ENCODE measurements at regions not wholly inside any gene's neighbourhood (a gene's known extent, or its start where the extent isn't known, plus 50 kb on each side); places are given as distances from the start of the nearest gene placed in this dataset.

DNA sequence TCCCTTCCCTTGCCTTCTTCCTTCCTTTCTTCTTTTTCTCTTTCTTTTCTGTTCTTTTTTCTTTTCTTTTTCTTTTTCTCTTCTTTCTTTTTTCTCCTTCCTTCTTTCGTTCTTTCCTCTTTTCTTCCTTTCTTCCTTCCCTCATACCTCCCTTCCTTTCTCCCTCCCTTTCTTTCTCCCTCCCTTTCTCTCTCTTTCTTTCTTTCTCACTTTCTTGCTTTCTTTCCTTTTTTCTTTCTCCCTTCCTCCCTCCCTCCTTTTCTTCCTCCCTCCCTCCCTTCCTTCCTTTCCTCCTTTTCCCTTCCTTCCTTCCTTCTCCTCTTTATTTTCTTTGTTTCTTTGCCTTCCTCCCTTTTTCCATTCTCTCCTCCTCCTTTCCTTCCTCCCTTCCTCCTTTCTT lies 96.3 kb downstream of the POM121L12 start (continued):
- TF ChIP-seq, protein P1, sequence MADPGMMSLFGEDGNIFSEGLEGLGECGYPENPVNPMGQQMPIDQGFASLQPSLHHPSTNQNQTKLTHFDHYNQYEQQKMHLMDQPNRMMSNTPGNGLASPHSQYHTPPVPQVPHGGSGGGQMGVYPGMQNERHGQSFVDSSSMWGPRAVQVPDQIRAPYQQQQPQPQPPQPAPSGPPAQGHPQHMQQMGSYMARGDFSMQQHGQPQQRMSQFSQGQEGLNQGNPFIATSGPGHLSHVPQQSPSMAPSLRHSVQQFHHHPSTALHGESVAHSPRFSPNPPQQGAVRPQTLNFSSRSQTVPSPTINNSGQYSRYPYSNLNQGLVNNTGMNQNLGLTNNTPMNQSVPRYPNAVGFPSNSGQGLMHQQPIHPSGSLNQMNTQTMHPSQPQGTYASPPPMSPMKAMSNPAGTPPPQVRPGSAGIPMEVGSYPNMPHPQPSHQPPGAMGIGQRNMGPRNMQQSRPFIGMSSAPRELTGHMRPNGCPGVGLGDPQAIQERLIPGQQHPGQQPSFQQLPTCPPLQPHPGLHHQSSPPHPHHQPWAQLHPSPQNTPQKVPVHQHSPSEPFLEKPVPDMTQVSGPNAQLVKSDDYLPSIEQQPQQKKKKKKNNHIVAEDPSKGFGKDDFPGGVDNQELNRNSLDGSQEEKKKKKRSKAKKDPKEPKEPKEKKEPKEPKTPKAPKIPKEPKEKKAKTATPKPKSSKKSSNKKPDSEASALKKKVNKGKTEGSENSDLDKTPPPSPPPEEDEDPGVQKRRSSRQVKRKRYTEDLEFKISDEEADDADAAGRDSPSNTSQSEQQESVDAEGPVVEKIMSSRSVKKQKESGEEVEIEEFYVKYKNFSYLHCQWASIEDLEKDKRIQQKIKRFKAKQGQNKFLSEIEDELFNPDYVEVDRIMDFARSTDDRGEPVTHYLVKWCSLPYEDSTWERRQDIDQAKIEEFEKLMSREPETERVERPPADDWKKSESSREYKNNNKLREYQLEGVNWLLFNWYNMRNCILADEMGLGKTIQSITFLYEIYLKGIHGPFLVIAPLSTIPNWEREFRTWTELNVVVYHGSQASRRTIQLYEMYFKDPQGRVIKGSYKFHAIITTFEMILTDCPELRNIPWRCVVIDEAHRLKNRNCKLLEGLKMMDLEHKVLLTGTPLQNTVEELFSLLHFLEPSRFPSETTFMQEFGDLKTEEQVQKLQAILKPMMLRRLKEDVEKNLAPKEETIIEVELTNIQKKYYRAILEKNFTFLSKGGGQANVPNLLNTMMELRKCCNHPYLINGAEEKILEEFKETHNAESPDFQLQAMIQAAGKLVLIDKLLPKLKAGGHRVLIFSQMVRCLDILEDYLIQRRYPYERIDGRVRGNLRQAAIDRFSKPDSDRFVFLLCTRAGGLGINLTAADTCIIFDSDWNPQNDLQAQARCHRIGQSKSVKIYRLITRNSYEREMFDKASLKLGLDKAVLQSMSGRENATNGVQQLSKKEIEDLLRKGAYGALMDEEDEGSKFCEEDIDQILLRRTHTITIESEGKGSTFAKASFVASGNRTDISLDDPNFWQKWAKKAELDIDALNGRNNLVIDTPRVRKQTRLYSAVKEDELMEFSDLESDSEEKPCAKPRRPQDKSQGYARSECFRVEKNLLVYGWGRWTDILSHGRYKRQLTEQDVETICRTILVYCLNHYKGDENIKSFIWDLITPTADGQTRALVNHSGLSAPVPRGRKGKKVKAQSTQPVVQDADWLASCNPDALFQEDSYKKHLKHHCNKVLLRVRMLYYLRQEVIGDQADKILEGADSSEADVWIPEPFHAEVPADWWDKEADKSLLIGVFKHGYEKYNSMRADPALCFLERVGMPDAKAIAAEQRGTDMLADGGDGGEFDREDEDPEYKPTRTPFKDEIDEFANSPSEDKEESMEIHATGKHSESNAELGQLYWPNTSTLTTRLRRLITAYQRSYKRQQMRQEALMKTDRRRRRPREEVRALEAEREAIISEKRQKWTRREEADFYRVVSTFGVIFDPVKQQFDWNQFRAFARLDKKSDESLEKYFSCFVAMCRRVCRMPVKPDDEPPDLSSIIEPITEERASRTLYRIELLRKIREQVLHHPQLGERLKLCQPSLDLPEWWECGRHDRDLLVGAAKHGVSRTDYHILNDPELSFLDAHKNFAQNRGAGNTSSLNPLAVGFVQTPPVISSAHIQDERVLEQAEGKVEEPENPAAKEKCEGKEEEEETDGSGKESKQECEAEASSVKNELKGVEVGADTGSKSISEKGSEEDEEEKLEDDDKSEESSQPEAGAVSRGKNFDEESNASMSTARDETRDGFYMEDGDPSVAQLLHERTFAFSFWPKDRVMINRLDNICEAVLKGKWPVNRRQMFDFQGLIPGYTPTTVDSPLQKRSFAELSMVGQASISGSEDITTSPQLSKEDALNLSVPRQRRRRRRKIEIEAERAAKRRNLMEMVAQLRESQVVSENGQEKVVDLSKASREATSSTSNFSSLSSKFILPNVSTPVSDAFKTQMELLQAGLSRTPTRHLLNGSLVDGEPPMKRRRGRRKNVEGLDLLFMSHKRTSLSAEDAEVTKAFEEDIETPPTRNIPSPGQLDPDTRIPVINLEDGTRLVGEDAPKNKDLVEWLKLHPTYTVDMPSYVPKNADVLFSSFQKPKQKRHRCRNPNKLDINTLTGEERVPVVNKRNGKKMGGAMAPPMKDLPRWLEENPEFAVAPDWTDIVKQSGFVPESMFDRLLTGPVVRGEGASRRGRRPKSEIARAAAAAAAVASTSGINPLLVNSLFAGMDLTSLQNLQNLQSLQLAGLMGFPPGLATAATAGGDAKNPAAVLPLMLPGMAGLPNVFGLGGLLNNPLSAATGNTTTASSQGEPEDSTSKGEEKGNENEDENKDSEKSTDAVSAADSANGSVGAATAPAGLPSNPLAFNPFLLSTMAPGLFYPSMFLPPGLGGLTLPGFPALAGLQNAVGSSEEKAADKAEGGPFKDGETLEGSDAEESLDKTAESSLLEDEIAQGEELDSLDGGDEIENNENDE (IDR thresholded peaks at IDR 0.05; ENCODE audit: insufficient replicate concordance, low read length), result no peak
- no peak for TF ChIP-seq KDM4A (IDR thresholded peaks at IDR 0.05; ENCODE audit: low read depth, low read length, severe bottlenecking)
- no peak for TF ChIP-seq TAF7 (optimal IDR thresholded peaks at IDR 0.05; ENCODE audit: borderline replicate concordance, low read depth, low read length)
- TF ChIP-seq MAFK (IDR thresholded peaks at IDR 0.05; ENCODE audit: low read depth, low read length), result no peak
- TF ChIP-seq RAD21 (IDR thresholded peaks at IDR 0.05 in 1 of 2, conservative IDR thresholded peaks at IDR 0.05 in 1 of 2; ENCODE audit: low read depth in 2 of 2, low read length in 2 of 2), result no peak
- no peak for TF ChIP-seq BRCA1 (IDR thresholded peaks at IDR 0.05; ENCODE audit: low read depth, low read length)
- no peak for TF ChIP-seq GTF2F1 (IDR thresholded peaks at IDR 0.05; ENCODE audit: borderline replicate concordance, low read depth, low read length)
- TF ChIP-seq GABPA (IDR thresholded peaks at IDR 0.05; ENCODE audit: borderline replicate concordance, insufficient read depth, low read length), result no peak
- no peak for TF ChIP-seq RNF2 (IDR thresholded peaks at IDR 0.05; ENCODE audit: borderline replicate concordance, low read depth, low read length, missing control alignments, poor library complexity, severe bottlenecking)
- no peak for TF ChIP-seq POLR2A (IDR thresholded peaks at IDR 0.05; ENCODE audit: control extremely low read depth in 1 of 2, low read depth in 2 of 2, low read length in 2 of 2)
- no peak for TF ChIP-seq POLR2AphosphoS5 (IDR thresholded peaks at IDR 0.05; ENCODE audit: low read depth, low read length)
- no peak for TF ChIP-seq TBP (IDR thresholded peaks at IDR 0.05; ENCODE audit: low read depth, low read length)

Measured in H1 (cell line).